HepG2 (cell line): ENCODE measurements at regions not wholly inside any gene's neighbourhood (a gene's known extent, or its start where the extent isn't known, plus 50 kb on each side); places are given as distances from the start of the nearest gene placed in this dataset.

Experiments used
- ATAC-seq: fragments of 200-7000 bp; cut with Tn5 transposase; 3 replicates; pipeline ENCODE4 v1.9.1; 2020; ENCODE audit warnings: mild to moderate bottlenecking, moderate library complexity
- BruUV-seq: library from RNA; stranded (reverse); fragments of 400-500 nt; replicated peaks from 2 replicates; lab custom pipeline; 2021; lab: Mats Ljungman, UMichigan
- CTCF ChIA-PET: fragments of 300-600 bp; formaldehyde crosslinking; extraction: SDS; loops from one replicate; lab custom pipeline; 2021; ENCODE audit warnings: low total read pairs, inconsistent platforms, low intra/inter-chr PET ratio; lab: Yijun Ruan, JAX
- POLR2A ChIA-PET: fragments of 350-600 bp; sonication (Branson Sonifier 250); formaldehyde crosslinking; loops from one replicate; lab custom pipeline; 2020; ENCODE audit warnings: antibody characterized with exemption, inconsistent platforms; lab: Yijun Ruan, JAX
- DNase-seq: peaks from one replicate; pipeline ENCODE4 v3.0.0-alpha.2; 2015; ENCODE audit warnings: low spot score
- FAIRE-seq: peaks from 3 replicates; lab custom pipeline; 2011; peaks lifted over from hg19 to GRCh38; lab: Jason Lieb, UNC
- H2AFZ ChIP-seq: one replicate; pipeline ENCODE4 v1.6.1; 2011; ENCODE audit warnings: low read length, inconsistent platforms
- H3K27ac ChIP-seq: fragments of 300-600 bp; 3 replicates; pipeline ENCODE4 v1.8.0; 2011; ENCODE audit warnings: mixed run types, mild to moderate bottlenecking, mixed read lengths, low read length, inconsistent platforms; ENCODE audit not compliant: insufficient read depth; ENCODE audit errors: extremely low read length
- H3K27me3 ChIP-seq, 2 experiments: fragments of 200-600 bp in 1 of 2; 2 replicates in 1 of 2; 3 replicates in 1 of 2; pipeline versions ENCODE4 v1.6.0 to v1.8.0; 2011; ENCODE audit warnings: low read length in 2 of 2, mild to moderate bottlenecking in 2 of 2, moderate library complexity in 2 of 2, inconsistent platforms in 1 of 2; ENCODE audit not compliant: insufficient read depth in 2 of 2, control insufficient read depth in 1 of 2
- H3K36me3 ChIP-seq, 2 experiments: fragments of 200-600 bp in 1 of 2; replicated peaks in 1 of 2; 2 replicates in 1 of 2; 3 replicates in 1 of 2; pipeline versions ENCODE4 v1.5.1 to v1.8.0; 2011; ENCODE audit warnings: low read length in 2 of 2, inconsistent platforms in 1 of 2; ENCODE audit not compliant: insufficient read depth in 2 of 2, control insufficient read depth in 1 of 2
- H3K4me1 ChIP-seq: 2 replicates; pipeline ENCODE4 v1.5.1; 2012; ENCODE audit warnings: low read length, inconsistent platforms; ENCODE audit not compliant: insufficient read depth
- H3K4me2 ChIP-seq: 2 replicates; pipeline ENCODE4 v1.6.0; 2011; ENCODE audit warnings: low read depth, low read length, inconsistent platforms
- H3K4me3 ChIP-seq, 3 experiments: fragments of 200-600 bp in 1 of 3; sonication (generic), shearing (Covaris generic) in 1 of 3; replicated peaks in 1 of 3; 2 replicates each; pipeline ENCODE4 v1.5.1; 2011 to 2016; ENCODE audit warnings: low read length in 3 of 3, inconsistent platforms in 2 of 3, low read depth in 2 of 3, mild to moderate bottlenecking in 2 of 3, control low read depth in 1 of 3, mixed read lengths in 1 of 3; ENCODE audit not compliant: insufficient read depth in 1 of 3
- H3K79me2 ChIP-seq: one replicate; pipeline ENCODE4 v1.6.1; 2011; ENCODE audit warnings: low read length, inconsistent platforms; ENCODE audit not compliant: insufficient read depth
- H3K9ac ChIP-seq: 2 replicates; pipeline ENCODE4 v1.6.0; 2011; ENCODE audit warnings: mild to moderate bottlenecking, low read depth, low read length, inconsistent platforms; ENCODE audit not compliant: insufficient read depth
- H3K9me3 ChIP-seq: 2 replicates; pipeline ENCODE4 v1.5.1; 2012; ENCODE audit warnings: mild to moderate bottlenecking, low read length
- H4K20me1 ChIP-seq: 2 replicates; pipeline ENCODE4 v1.6.0; 2011; ENCODE audit warnings: inconsistent platforms, mild to moderate bottlenecking, low read length, moderate library complexity; ENCODE audit not compliant: insufficient read depth
- ATF7 ChIP-seq, 2 experiments: fragments of 450-650 bp in 1 of 2; sonication (generic) in 1 of 2; formaldehyde crosslinking in 1 of 2; IDR thresholded peaks; 2 replicates each; pipeline versions ENCODE4 v1.4.0 to v1.6.1; 2016 to 2020; ENCODE audit warnings: antibody characterized with exemption in 1 of 2, mild to moderate bottlenecking in 1 of 2, missing genetic modification reagents in 1 of 2
- BRD4 ChIP-seq: sonication (generic); formaldehyde crosslinking; IDR thresholded peaks from 2 replicates; pipeline ENCODE4 v1.4.0; 2020; ENCODE audit warnings: missing genetic modification reagents
- CREB3 ChIP-seq: sonication (generic); formaldehyde crosslinking; IDR thresholded peaks from 2 replicates; pipeline ENCODE4 v1.5.0; 2020; ENCODE audit warnings: missing genetic modification reagents
- FOSL1 ChIP-seq: sonication (generic); formaldehyde crosslinking; IDR thresholded peaks from 2 replicates; pipeline ENCODE4 v1.9.0; 2021; ENCODE audit warnings: missing genetic modification reagents, borderline replicate concordance
- FOXP1 ChIP-seq, 2 experiments: fragments of 450-650 bp in 1 of 2; IDR thresholded peaks; 2 replicates each; pipeline ENCODE4 v1.6.1; 2017 to 2018; ENCODE audit warnings: antibody characterized with exemption in 1 of 2
- GATA4 ChIP-seq: sonication (generic); IDR thresholded peaks from 2 replicates; pipeline ENCODE4 v1.6.1; 2016; ENCODE audit warnings: antibody characterized with exemption, low read depth, borderline replicate concordance
- KDM5B ChIP-seq: sonication (generic); formaldehyde crosslinking; IDR thresholded peaks from 2 replicates; pipeline ENCODE4 v1.4.0; 2020; ENCODE audit warnings: missing genetic modification reagents, mild to moderate bottlenecking, borderline replicate concordance
- MNT ChIP-seq: fragments of 450-650 bp; IDR thresholded peaks from 2 replicates; pipeline ENCODE4 v1.6.1; 2016
- NAIF1 ChIP-seq: sonication (generic); formaldehyde crosslinking; IDR thresholded peaks from 2 replicates; pipeline ENCODE4 v1.5.0; 2020; ENCODE audit warnings: mild to moderate bottlenecking, missing genetic modification reagents, borderline replicate concordance
- NFYB ChIP-seq: sonication (generic); formaldehyde crosslinking; IDR thresholded peaks from 2 replicates; pipeline ENCODE4 v1.4.0; 2020; ENCODE audit warnings: missing genetic modification reagents
- ZNF281 ChIP-seq: sonication (generic); formaldehyde crosslinking; IDR thresholded peaks from 2 replicates; pipeline ENCODE4 v1.4.0; 2020; ENCODE audit warnings: missing genetic modification reagents, borderline replicate concordance
- ZNF567 ChIP-seq: sonication (generic); formaldehyde crosslinking; IDR thresholded peaks from 2 replicates; pipeline ENCODE4 v1.8.1; 2023; ENCODE audit warnings: mild to moderate bottlenecking, missing genetic modification reagents, borderline replicate concordance
- ZNF720 ChIP-seq: sonication (generic); formaldehyde crosslinking; IDR thresholded peaks from 2 replicates; pipeline ENCODE4 v1.4.0; 2020; ENCODE audit warnings: missing genetic modification reagents
- WGBS: methylation state at CpG from one replicate; pipeline ENCODE4 v1.1.6; 2017; ENCODE audit warnings: low lambda C conversion rate; 5-methylcytosine and 5-hydroxymethylcytosine counted together
- in situ Hi-C: cut with HindIII; loops from 2 replicates; pipeline ENCODE4 v1.10.0; 2017; ENCODE audit warnings: low pct_unique_long_range_greater_than_20kb; ENCODE audit not compliant: extremely low pct_ligation_motif_present
- intact Hi-C: fragments of 100-400 bp; cut with micrococcal nuclease; formaldehyde crosslinking; loops from one replicate; pipeline ENCODE4 v1.10.0; 2022; ENCODE audit not compliant: unreplicated experiment

GRCh38 chr12:46487567-46488131, 115.1 kb upstream of the SLC38A2 start:
- no peak overlapping the region for H3K4me3 ChIP-seq
- CTCF ChIA-PET, result no interaction called here
- H3K4me1 ChIP-seq, result peaks cover 95% of the 10 kb centered on the region
- ATAC-seq (no peak), DNase-seq (no peak), FAIRE-seq (no peak)
- H3K27ac ChIP-seq, result no peak overlapping the region
- in situ Hi-C loops, result no loop called here
- POLR2A ChIA-PET, result no interaction called here
- intact Hi-C loops, result no loop called here
- H3K4me2 ChIP-seq, result no peak overlapping the region
- H3K36me3 ChIP-seq, result no peaks in the 10 kb centered on the region
- no peaks in the 10 kb centered on the region for H4K20me1 ChIP-seq
- no peak overlapping the region for H3K9ac ChIP-seq
- TF ChIP-seq ZNF567 (CRISPR knock-in tag) (no peak), BRD4 (CRISPR knock-in tag) (no peak), ZNF720 (CRISPR knock-in tag) (no peak), NFYB (CRISPR knock-in tag) (no peak), NAIF1 (CRISPR knock-in tag) (no peak)
- WGBS, result 96% methylated on average over 7 of the region's 7 CpGs
- H2AFZ ChIP-seq, result no peak overlapping the region
- H3K9me3 ChIP-seq, result no peaks in the 10 kb centered on the region
- H3K27me3 ChIP-seq, result no peaks in the 10 kb centered on the region
- BruUV-seq, result no TSS peak
- peaks cover 4% of the 10 kb centered on the region for H3K79me2 ChIP-seq

GRCh38 chr12:46486588-46486987, 114.0 kb upstream of the SLC38A2 start:
- Histone ChIP-seq H3K36me3 (no peaks in the 10 kb centered on the region), H2AFZ (no peak overlapping the region), H3K27ac (no peak overlapping the region), H3K4me3 (no peak overlapping the region), H3K9ac (no peak overlapping the region), H3K27me3 (no peaks in the 10 kb centered on the region), H4K20me1 (no peaks in the 10 kb centered on the region), H3K79me2 (peaks cover 4% of the 10 kb centered on the region), H3K4me2 (no peak overlapping the region), H3K4me1 (peaks cover 93% of the 10 kb centered on the region), H3K9me3 (no peaks in the 10 kb centered on the region)
- BruUV-seq, result no TSS peak
- in situ Hi-C loops, result no loop called here
- FAIRE-seq, result no peak
- no peak for DNase-seq
- POLR2A ChIA-PET, result no interaction called here
- no peak for TF ChIP-seq MNT
- TF ChIP-seq GATA4, result no peak
- no peak for TF ChIP-seq KDM5B (CRISPR knock-in tag)
- no peak for TF ChIP-seq ATF7 (IDR thresholded peaks at IDR 0.05)
- TF ChIP-seq ATF7 (CRISPR knock-in tag; IDR thresholded peaks at IDR 0.05), result no peak
- TF ChIP-seq CREB3 (CRISPR knock-in tag), result no peak
- no peak for TF ChIP-seq ZNF281 (CRISPR knock-in tag)
- TF ChIP-seq FOXP1 (IDR thresholded peaks at IDR 0.05), result no peak
- no peak for TF ChIP-seq FOXP1 (CRISPR knock-in tag; IDR thresholded peaks at IDR 0.05)
- no peak for TF ChIP-seq FOSL1 (CRISPR knock-in tag)
- ATAC-seq, result no peak
- CTCF ChIA-PET, result no interaction called here
- intact Hi-C loops, result no loop called here
